ACC112 (cell line): ENCODE measurements at regions not wholly inside any gene's neighbourhood (a gene's known extent, or its start where the extent isn't known, plus 50 kb on each side); places are given as distances from the start of the nearest gene placed in this dataset.
A peak's percentile ranks its signal among the peaks of the same experiment; 100 is the strongest.
"Not testable (repeated sequence)": the region's sequence is repeated elsewhere in the genome, so short reads cannot be mapped to it uniquely, and the experiment has no call there.

ENCODE experiments used
- H2AFZ ChIP-seq: fragments of 200-600 bp; sonication (generic); one replicate; pipeline ENCODE4 v1.6.0; 2017; ENCODE audit warnings: antibody characterized with exemption, low read length; ENCODE audit not compliant: unreplicated experiment
- H3K27ac ChIP-seq: fragments of 200-600 bp; sonication (generic); 2 replicates; pipeline ENCODE4 v1.5.1; 2014; ENCODE audit warnings: low read depth, mild to moderate bottlenecking, antibody characterized with exemption, low read length, moderate library complexity
- H3K27me3 ChIP-seq: fragments of 200-600 bp; sonication (generic); 2 replicates; pipeline ENCODE4 v1.6.1; 2014; ENCODE audit warnings: mild to moderate bottlenecking, antibody characterized with exemption, low read length, moderate library complexity, mixed read lengths; ENCODE audit not compliant: insufficient read depth
- H3K36me3 ChIP-seq: fragments of 200-600 bp; sonication (generic); 2 replicates; pipeline ENCODE4 v1.6.1; 2016; ENCODE audit warnings: mild to moderate bottlenecking, antibody characterized with exemption, low read length, moderate library complexity, mixed read lengths; ENCODE audit not compliant: insufficient read depth
- H3K4me1 ChIP-seq: fragments of 200-600 bp; sonication (generic); one replicate; pipeline ENCODE4 v1.6.1; 2016; ENCODE audit warnings: low read length, mixed read lengths; ENCODE audit not compliant: insufficient read depth, unreplicated experiment, control insufficient read depth
- H3K4me3 ChIP-seq: fragments of 200-600 bp; sonication (generic); 2 replicates; pipeline ENCODE4 v1.5.1; 2014; ENCODE audit warnings: mild to moderate bottlenecking, low read depth, low read length
- H3K79me2 ChIP-seq: fragments of 200-600 bp; sonication (generic); one replicate; pipeline ENCODE4 v1.6.0; 2016; ENCODE audit warnings: low read length; ENCODE audit not compliant: control insufficient read depth, unreplicated experiment, insufficient read depth

GRCh38 chr11:72525466-72525865, 91.1 kb upstream of the CLPB start:
- no peak overlapping the region for H3K27ac ChIP-seq
- peaks cover 13% of the 10 kb centered on the region for H3K4me1 ChIP-seq
- H3K79me2 ChIP-seq = no peaks in the 10 kb centered on the region
- no peaks in the 10 kb centered on the region for H3K27me3 ChIP-seq
- no peak overlapping the region for H3K4me3 ChIP-seq
- H2AFZ ChIP-seq = no peak overlapping the region
- no peaks in the 10 kb centered on the region for H3K36me3 ChIP-seq

- Histone ChIP-seq H3K4me3 (no peak overlapping the region), H2AFZ (no peak overlapping the region), H3K4me1 (peaks cover 17% of the 10 kb centered on the region), H3K79me2 (no peaks in the 10 kb centered on the region), H3K36me3 (no peaks in the 10 kb centered on the region), H3K27me3 (no peaks in the 10 kb centered on the region), H3K27ac (no peak overlapping the region)
These were observed 90.4 kb upstream of the CLPB start for GRCh38 chr11:72524711-72525110.

GRCh38 chr11:72523991-72524390, 89.7 kb upstream of the CLPB start:
- Histone ChIP-seq H3K4me1 (peaks cover 19% of the 10 kb centered on the region), H3K79me2 (no peaks in the 10 kb centered on the region), H3K36me3 (no peaks in the 10 kb centered on the region), H2AFZ (no peak overlapping the region), H3K4me3 (no peak overlapping the region), H3K27ac (no peak overlapping the region), H3K27me3 (no peaks in the 10 kb centered on the region)

- H3K27ac ChIP-seq = no peak overlapping the region
- peaks cover 19% of the 10 kb centered on the region for H3K4me1 ChIP-seq
- H3K4me3 ChIP-seq = no peak overlapping the region
- H2AFZ ChIP-seq = no peak overlapping the region
- no peaks in the 10 kb centered on the region for H3K36me3 ChIP-seq
- no peaks in the 10 kb centered on the region for H3K27me3 ChIP-seq
- no peaks in the 10 kb centered on the region for H3K79me2 ChIP-seq
These were observed 87.9 kb upstream of the CLPB start for GRCh38 chr11:72522186-72522585.

- Histone ChIP-seq H3K79me2 (no peaks in the 10 kb centered on the region), H3K4me3 (no peak overlapping the region), H3K36me3 (no peaks in the 10 kb centered on the region), H3K27ac (no peak overlapping the region), H3K4me1 (peaks cover 19% of the 10 kb centered on the region), H2AFZ (no peak overlapping the region), H3K27me3 (no peaks in the 10 kb centered on the region)
These were observed 87.3 kb upstream of the CLPB start for GRCh38 chr11:72521664-72522063.

- H3K79me2 ChIP-seq = no peaks in the 10 kb centered on the region
- H3K27ac ChIP-seq = no peak overlapping the region
- no peak overlapping the region for H3K4me3 ChIP-seq
- no peak overlapping the region for H2AFZ ChIP-seq
- peaks cover 19% of the 10 kb centered on the region for H3K4me1 ChIP-seq
- no peaks in the 10 kb centered on the region for H3K36me3 ChIP-seq
- no peaks in the 10 kb centered on the region for H3K27me3 ChIP-seq
These were observed 86.5 kb upstream of the CLPB start for GRCh38 chr11:72520815-72521214.

- H3K79me2 ChIP-seq, H3K27me3 ChIP-seq, H3K36me3 ChIP-seq, H3K27ac ChIP-seq: not testable (repeated sequence)
- H3K4me1 ChIP-seq = peaks cover 17% of the 10 kb centered on the region
- H2AFZ ChIP-seq = peak overlapping the region; percentile 55
- peak overlapping the region; percentile 63 for H3K4me3 ChIP-seq
These were observed 85.6 kb upstream of the CLPB start for GRCh38 chr11:72519882-72520281.

GRCh38 chr11:72519220-72519881, 85.0 kb upstream of the CLPB start:
- H3K27me3 ChIP-seq = no peaks in the 10 kb centered on the region
- peak overlapping the region; percentile 55 for H2AFZ ChIP-seq
- peak overlapping the region; percentile 63 for H3K4me3 ChIP-seq
- peaks cover 12% of the 10 kb centered on the region for H3K4me1 ChIP-seq
- no peaks in the 10 kb centered on the region for H3K36me3 ChIP-seq
- H3K27ac ChIP-seq = no peak overlapping the region
- H3K79me2 ChIP-seq = no peaks in the 10 kb centered on the region

- H3K79me2 ChIP-seq = no peaks in the 10 kb centered on the region
- no peaks in the 10 kb centered on the region for H3K36me3 ChIP-seq
- H3K27ac ChIP-seq = no peak overlapping the region
- H3K27me3 ChIP-seq = no peaks in the 10 kb centered on the region
- no peaks in the 10 kb centered on the region for H3K4me1 ChIP-seq
- no peak overlapping the region for H3K4me3 ChIP-seq
- H2AFZ ChIP-seq = no peak overlapping the region
These were observed 80.0 kb upstream of the CLPB start for GRCh38 chr11:72514331-72514730.

- H3K4me1 ChIP-seq = no peaks in the 10 kb centered on the region
- H3K36me3 ChIP-seq = no peaks in the 10 kb centered on the region
- H3K4me3 ChIP-seq = no peak overlapping the region
- H3K79me2 ChIP-seq = no peaks in the 10 kb centered on the region
- H3K27ac ChIP-seq = no peak overlapping the region
- no peaks in the 10 kb centered on the region for H3K27me3 ChIP-seq
- H2AFZ ChIP-seq = no peak overlapping the region
These were observed 79.1 kb upstream of the CLPB start for GRCh38 chr11:72513411-72513810.

GRCh38 chr11:72512956-72513355, 78.6 kb upstream of the CLPB start:
- Histone ChIP-seq H3K79me2 (no peaks in the 10 kb centered on the region), H3K27me3 (no peaks in the 10 kb centered on the region), H2AFZ (no peak overlapping the region), H3K4me1 (no peaks in the 10 kb centered on the region), H3K27ac (no peak overlapping the region), H3K36me3 (no peaks in the 10 kb centered on the region), H3K4me3 (no peak overlapping the region)
